ENCODE measurements at regions not wholly inside any gene's neighbourhood (a gene's known extent, or its start where the extent isn't known, plus 50 kb on each side); places are given as distances from the start of the nearest gene placed in this dataset.
A peak's percentile ranks its signal among the peaks of the same experiment; 100 is the strongest.

DNA sequence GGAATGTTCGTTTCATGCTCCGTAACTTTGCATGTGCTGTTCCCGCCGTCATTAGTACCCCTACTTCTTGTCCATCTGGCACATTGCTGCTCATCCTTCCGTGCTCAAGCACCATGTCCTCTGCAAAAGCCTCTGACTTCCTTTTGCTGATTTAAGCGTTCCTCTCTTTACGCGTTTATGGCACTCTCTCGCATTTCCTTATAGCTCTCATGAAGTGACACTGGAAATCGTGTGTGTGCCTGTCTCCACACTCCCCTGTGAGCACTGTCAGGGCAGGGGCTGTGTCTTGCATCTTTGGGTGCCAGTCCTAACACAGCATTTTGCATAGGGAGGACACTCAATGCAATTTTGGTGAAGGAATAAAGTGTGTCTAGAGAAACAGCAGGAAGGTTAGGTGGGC lies 210.6 kb upstream of the FAT1 start:
- Histone ChIP-seq H2AFZ (ENCODE audit: low read length) (no peak overlapping the region), H3K36me3 (ENCODE audit: insufficient read depth, low read length) (no peaks in the 10 kb centered on the region), H4K20me1 (ENCODE audit: insufficient read depth, low read length) (no peaks in the 10 kb centered on the region), H3K4me3 (ENCODE audit: insufficient read depth, low read length) (no peak overlapping the region), H3K4me1 (ENCODE audit: insufficient read depth, low read length) (peaks cover 53% of the 10 kb centered on the region), H3K79me2 (ENCODE audit: insufficient read depth, low read length) (no peaks in the 10 kb centered on the region), H3K27me3 (ENCODE audit: insufficient read depth, low read length) (no peaks in the 10 kb centered on the region), H3K27ac (ENCODE audit: low read depth, low read length) (no peak overlapping the region), H3K9me3 (ENCODE audit: low read depth, low read length) (no peaks in the 10 kb centered on the region), H3K4me2 (ENCODE audit: insufficient read depth, low read length) (no peak overlapping the region)
- DNase-seq (ENCODE audit: insufficient read length, low spot score, missing footprints): no peak
- no peak for TF ChIP-seq CTCF (IDR thresholded peaks at IDR 0.05; ENCODE audit: extremely low read depth, low read depth, low read length)

DNA sequence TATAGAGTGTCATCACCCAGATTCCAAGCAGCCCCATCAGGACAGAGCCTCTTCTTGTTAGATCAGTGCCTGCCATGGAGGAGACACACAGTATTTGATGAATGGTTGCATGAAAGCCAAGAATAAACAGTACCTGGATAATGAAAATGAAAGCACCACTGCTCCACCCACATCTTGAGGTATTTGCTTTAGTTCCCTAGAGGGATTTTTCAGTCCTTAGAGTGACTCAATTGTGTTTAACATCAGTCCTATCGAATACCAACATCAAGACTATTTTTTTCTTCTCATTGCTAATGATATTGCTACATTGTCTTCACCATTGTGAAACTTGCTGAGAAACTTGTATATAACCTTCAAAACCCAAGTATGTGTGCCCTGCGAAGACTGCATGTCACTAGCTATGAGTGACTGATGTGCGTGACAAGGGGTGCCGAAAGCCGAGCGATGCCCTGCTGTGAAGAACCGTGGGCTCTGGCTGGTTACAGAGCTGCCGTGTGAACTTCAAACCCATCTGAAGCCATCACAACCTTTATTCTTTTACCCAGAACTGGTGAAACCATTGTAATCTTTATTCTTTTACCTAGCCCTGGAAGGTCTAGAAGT lies 211.3 kb upstream of the FAT1 start:
- H2AFZ ChIP-seq (ENCODE audit: low read length): no peak overlapping the region
- no peaks in the 10 kb centered on the region for H3K36me3 ChIP-seq (ENCODE audit: insufficient read depth, low read length)
- H3K79me2 ChIP-seq (ENCODE audit: insufficient read depth, low read length): no peaks in the 10 kb centered on the region
- DNase-seq (ENCODE audit: insufficient read length, low spot score, missing footprints): no peak
- no peaks in the 10 kb centered on the region for H4K20me1 ChIP-seq (ENCODE audit: insufficient read depth, low read length)
- H3K9me3 ChIP-seq (ENCODE audit: low read depth, low read length): no peaks in the 10 kb centered on the region
- no peak overlapping the region for H3K4me3 ChIP-seq (ENCODE audit: insufficient read depth, low read length)
- TF ChIP-seq CTCF (IDR thresholded peaks at IDR 0.05; ENCODE audit: extremely low read depth, low read depth, low read length): no peak
- no peak overlapping the region for H3K4me2 ChIP-seq (ENCODE audit: insufficient read depth, low read length)
- no peaks in the 10 kb centered on the region for H3K27me3 ChIP-seq (ENCODE audit: insufficient read depth, low read length)
- peaks cover 53% of the 10 kb centered on the region for H3K4me1 ChIP-seq (ENCODE audit: insufficient read depth, low read length)
- H3K27ac ChIP-seq (ENCODE audit: low read depth, low read length): no peak overlapping the region

- Histone ChIP-seq H4K20me1 (ENCODE audit: insufficient read depth, low read length) (no peaks in the 10 kb centered on the region), H2AFZ (ENCODE audit: low read length) (no peak overlapping the region), H3K36me3 (ENCODE audit: insufficient read depth, low read length) (no peaks in the 10 kb centered on the region), H3K4me1 (ENCODE audit: insufficient read depth, low read length) (peaks cover 52% of the 10 kb centered on the region), H3K4me2 (ENCODE audit: insufficient read depth, low read length) (peak overlapping the region; percentile 68), H3K4me3 (ENCODE audit: insufficient read depth, low read length) (no peak overlapping the region), H3K79me2 (ENCODE audit: insufficient read depth, low read length) (no peaks in the 10 kb centered on the region), H3K9me3 (ENCODE audit: low read depth, low read length) (no peaks in the 10 kb centered on the region), H3K27me3 (ENCODE audit: insufficient read depth, low read length) (no peaks in the 10 kb centered on the region), H3K27ac (ENCODE audit: low read depth, low read length) (peak overlapping the region; percentile 81)
- TF ChIP-seq CTCF (IDR thresholded peaks at IDR 0.05; ENCODE audit: extremely low read depth, low read depth, low read length): no peak
- no peak for DNase-seq (ENCODE audit: insufficient read length, low spot score, missing footprints)
Measured at GRCh38 chr4:186935901-186936300, 212.2 kb upstream of the FAT1 start.

- Histone ChIP-seq H3K27me3 (ENCODE audit: insufficient read depth, low read length) (no peaks in the 10 kb centered on the region), H2AFZ (ENCODE audit: low read length) (peak overlapping the region; percentile 49), H3K4me1 (ENCODE audit: insufficient read depth, low read length) (peaks cover 45% of the 10 kb centered on the region), H3K4me2 (ENCODE audit: insufficient read depth, low read length) (peak overlapping the region; percentile 68), H3K9me3 (ENCODE audit: low read depth, low read length) (no peaks in the 10 kb centered on the region), H4K20me1 (ENCODE audit: insufficient read depth, low read length) (no peaks in the 10 kb centered on the region), H3K79me2 (ENCODE audit: insufficient read depth, low read length) (no peaks in the 10 kb centered on the region), H3K36me3 (ENCODE audit: insufficient read depth, low read length) (no peaks in the 10 kb centered on the region), H3K27ac (ENCODE audit: low read depth, low read length) (peak overlapping the region; percentile 81), H3K4me3 (ENCODE audit: insufficient read depth, low read length) (peak overlapping the region; percentile 16)
- peak; percentile 94 for DNase-seq (ENCODE audit: insufficient read length, low spot score, missing footprints)
- peak; percentile 58 for TF ChIP-seq CTCF (IDR thresholded peaks at IDR 0.05; ENCODE audit: extremely low read depth, low read depth, low read length)
Measured at GRCh38 chr4:186936496-186937375, 213.1 kb upstream of the FAT1 start.
